MM.1S (cell line): ENCODE measurements at regions not wholly inside any gene's neighbourhood (a gene's known extent, or its start where the extent isn't known, plus 50 kb on each side); places are given as distances from the start of the nearest gene placed in this dataset.

Experiments used
- DNase-seq: peaks from one replicate; pipeline ENCODE4 v3.0.0-alpha.2; 2015
- H2AFZ ChIP-seq: fragments of 300-600 bp; sonication (generic); 2 replicates; pipeline ENCODE4 v1.6.0; 2016; ENCODE audit warnings: antibody characterized with exemption, low read length
- H3F3A ChIP-seq: fragments of 300-600 bp; sonication (generic); 2 replicates; pipeline ENCODE4 v1.6.1; 2016; ENCODE audit warnings: mild to moderate bottlenecking, antibody characterized with exemption, low read length, moderate library complexity, mixed read lengths; ENCODE audit not compliant: insufficient read depth
- H3K27ac ChIP-seq: fragments of 300-600 bp; sonication (generic); 2 replicates; pipeline ENCODE4 v1.5.1; 2016; ENCODE audit warnings: mild to moderate bottlenecking, low read length
- H3K27me3 ChIP-seq: fragments of 300-600 bp; sonication (generic); replicated peaks from 2 replicates; pipeline ENCODE4 v1.6.0; 2016; ENCODE audit warnings: low read length; ENCODE audit not compliant: insufficient read depth
- H3K36me3 ChIP-seq: fragments of 300-600 bp; sonication (generic); replicated peaks from 2 replicates; pipeline ENCODE4 v1.6.1; 2016; ENCODE audit warnings: mild to moderate bottlenecking, low read length, mixed read lengths; ENCODE audit not compliant: insufficient read depth
- H3K4me1 ChIP-seq: fragments of 300-600 bp; sonication (generic); 2 replicates; pipeline ENCODE4 v1.6.1; 2016; ENCODE audit warnings: low read length, mixed read lengths
- H3K4me2 ChIP-seq: fragments of 300-600 bp; sonication (generic); 2 replicates; pipeline ENCODE4 v1.6.0; 2016; ENCODE audit warnings: low read depth, low read length
- H3K4me3 ChIP-seq: fragments of 300-600 bp; sonication (generic); 2 replicates; pipeline ENCODE4 v1.5.1; 2016; ENCODE audit warnings: low read length, mixed read lengths
- H3K79me2 ChIP-seq: fragments of 300-600 bp; sonication (generic); 2 replicates; pipeline ENCODE4 v1.6.1; 2016; ENCODE audit warnings: mixed run types, low read length, mixed read lengths
- H3K9ac ChIP-seq: fragments of 300-600 bp; sonication (generic); 2 replicates; pipeline ENCODE4 v1.6.1; 2016; ENCODE audit warnings: low read length, mixed read lengths
- H3K9me2 ChIP-seq: fragments of 300-600 bp; sonication (generic); replicated peaks from 2 replicates; pipeline ENCODE4 v1.6.1; 2016; ENCODE audit warnings: mild to moderate bottlenecking, low read length, mixed read lengths; ENCODE audit not compliant: insufficient read depth
- H3K9me3 ChIP-seq: fragments of 300-600 bp; sonication (generic); replicated peaks from 2 replicates; pipeline ENCODE4 v1.6.1; 2016; ENCODE audit warnings: mild to moderate bottlenecking, low read length, mixed read lengths; ENCODE audit not compliant: insufficient read depth
- H4K20me1 ChIP-seq: fragments of 300-600 bp; sonication (generic); 2 replicates; pipeline ENCODE4 v1.6.1; 2016; ENCODE audit warnings: mild to moderate bottlenecking, low read length, moderate library complexity, mixed read lengths; ENCODE audit not compliant: insufficient read depth
- EZH2 ChIP-seq: fragments of 300-600 bp; sonication (generic); optimal IDR thresholded peaks from 2 replicates; pipeline ENCODE3; 2017; ENCODE audit warnings: low read depth, mild to moderate bottlenecking, antibody characterized with exemption, low read length, mixed read lengths
- EZH2phosphoT487 ChIP-seq: fragments of 300-600 bp; sonication (generic); IDR thresholded peaks from 2 replicates; pipeline ENCODE4 v1.6.1; 2018; ENCODE audit warnings: antibody characterized with exemption, low read length
- TF ChIP-seq, protein P1 (sequence below): fragments of 300-600 bp; sonication (generic); IDR thresholded peaks from 2 replicates; pipeline ENCODE4 v1.5.1; 2016; ENCODE audit warnings: antibody characterized with exemption, low read length, mixed read lengths

DNA sequence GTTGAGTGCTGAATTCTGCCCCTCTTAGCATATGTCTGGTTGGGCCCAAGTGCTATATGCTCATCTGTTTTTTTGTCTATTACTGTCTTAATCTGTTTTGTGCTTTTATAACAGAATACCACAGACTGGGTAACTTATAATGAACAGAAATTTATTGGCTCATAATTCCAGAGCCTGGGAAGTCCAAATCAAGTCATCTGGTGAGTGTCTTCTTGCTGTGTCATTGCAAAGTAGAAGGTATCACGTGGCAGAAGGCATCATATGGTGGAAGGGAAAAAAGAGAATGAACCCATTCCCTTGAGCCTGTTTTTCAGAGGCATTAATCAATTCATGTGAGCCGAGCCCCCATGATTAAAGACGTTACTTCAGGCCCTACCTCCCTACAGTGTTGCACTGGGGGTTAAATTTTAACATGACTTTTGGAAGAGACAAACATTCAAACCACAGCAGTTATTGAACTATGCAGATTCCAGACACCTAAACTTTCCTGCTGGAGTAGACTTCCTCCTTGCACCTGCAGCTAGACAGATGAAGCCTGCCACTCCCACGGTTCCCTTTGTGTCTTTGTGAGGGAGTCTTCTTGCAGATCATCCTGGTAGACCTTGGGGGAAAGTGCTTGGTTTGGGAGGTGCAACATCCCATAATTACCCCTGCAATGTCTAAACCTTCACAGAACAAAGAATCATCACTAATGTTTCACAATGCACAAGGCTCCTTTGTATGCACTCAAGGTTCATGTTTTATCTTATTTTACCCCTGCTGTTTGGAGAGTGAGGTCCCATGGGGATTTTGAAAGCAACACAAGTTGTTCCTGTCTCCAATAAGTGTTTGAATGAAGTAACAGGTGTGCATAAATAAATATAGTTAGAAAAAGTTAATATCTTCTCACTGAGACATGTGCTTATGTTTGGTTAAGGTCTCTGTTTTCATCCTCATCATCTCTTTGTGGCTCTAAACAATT is 64.7 kb upstream of the XCR1 start:
- Histone ChIP-seq H3K36me3 (no peaks in the 10 kb centered on the region), H3K27me3 (no peaks in the 10 kb centered on the region), H4K20me1 (no peaks in the 10 kb centered on the region), H3F3A (peaks cover 30% of the 10 kb centered on the region), H3K4me1 (peaks cover 73% of the 10 kb centered on the region), H3K27ac (peak overlapping the region; percentile 89), H3K79me2 (no peaks in the 10 kb centered on the region), H3K9ac (peak overlapping the region; percentile 52), H2AFZ (no peak overlapping the region), H3K4me3 (no peak overlapping the region), H3K4me2 (peak overlapping the region; percentile 44), H3K9me2 (no peaks in the 10 kb centered on the region), H3K9me3 (no peaks in the 10 kb centered on the region)
- TF ChIP-seq EZH2 (no peak), EZH2phosphoT487 (no peak)
- no peak for DNase-seq

DNA sequence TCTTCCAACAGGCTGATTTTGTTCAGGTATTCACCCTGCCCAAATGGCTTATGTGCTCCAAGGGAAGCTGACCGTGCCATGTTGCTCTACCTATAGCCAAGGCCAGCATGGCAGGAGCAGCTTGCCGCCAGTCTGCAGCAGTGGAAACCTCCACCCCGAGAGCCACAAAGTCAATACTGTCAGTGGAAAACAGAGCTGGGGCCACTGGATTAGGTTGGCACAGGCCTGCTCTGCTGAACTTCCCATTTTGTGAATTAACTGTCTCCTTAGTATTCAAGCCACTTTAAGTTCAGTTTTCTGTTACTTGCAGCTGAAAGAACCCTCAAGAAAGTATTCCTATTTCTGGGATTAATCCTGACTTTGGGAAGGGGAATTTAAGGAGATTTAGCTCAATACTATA is 63.8 kb upstream of the XCR1 start:
- TF ChIP-seq, protein P1, sequence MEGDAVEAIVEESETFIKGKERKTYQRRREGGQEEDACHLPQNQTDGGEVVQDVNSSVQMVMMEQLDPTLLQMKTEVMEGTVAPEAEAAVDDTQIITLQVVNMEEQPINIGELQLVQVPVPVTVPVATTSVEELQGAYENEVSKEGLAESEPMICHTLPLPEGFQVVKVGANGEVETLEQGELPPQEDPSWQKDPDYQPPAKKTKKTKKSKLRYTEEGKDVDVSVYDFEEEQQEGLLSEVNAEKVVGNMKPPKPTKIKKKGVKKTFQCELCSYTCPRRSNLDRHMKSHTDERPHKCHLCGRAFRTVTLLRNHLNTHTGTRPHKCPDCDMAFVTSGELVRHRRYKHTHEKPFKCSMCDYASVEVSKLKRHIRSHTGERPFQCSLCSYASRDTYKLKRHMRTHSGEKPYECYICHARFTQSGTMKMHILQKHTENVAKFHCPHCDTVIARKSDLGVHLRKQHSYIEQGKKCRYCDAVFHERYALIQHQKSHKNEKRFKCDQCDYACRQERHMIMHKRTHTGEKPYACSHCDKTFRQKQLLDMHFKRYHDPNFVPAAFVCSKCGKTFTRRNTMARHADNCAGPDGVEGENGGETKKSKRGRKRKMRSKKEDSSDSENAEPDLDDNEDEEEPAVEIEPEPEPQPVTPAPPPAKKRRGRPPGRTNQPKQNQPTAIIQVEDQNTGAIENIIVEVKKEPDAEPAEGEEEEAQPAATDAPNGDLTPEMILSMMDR = no peak
- TF ChIP-seq EZH2 (no peak), EZH2phosphoT487 (no peak)
- Histone ChIP-seq H3K27me3 (no peaks in the 10 kb centered on the region), H3K36me3 (no peaks in the 10 kb centered on the region), H3K9me2 (no peaks in the 10 kb centered on the region), H3K79me2 (no peaks in the 10 kb centered on the region), H4K20me1 (no peaks in the 10 kb centered on the region), H3K4me3 (no peak overlapping the region), H3F3A (peaks cover 29% of the 10 kb centered on the region), H3K4me1 (peaks cover 68% of the 10 kb centered on the region), H3K4me2 (no peak overlapping the region), H2AFZ (no peak overlapping the region), H3K9ac (peak overlapping the region; percentile 52; the same call in 1 of the 2 replicates), H3K27ac (peak overlapping the region; percentile 89; the same call in 1 of the 2 replicates), H3K9me3 (no peaks in the 10 kb centered on the region)
- no peak for DNase-seq

DNA sequence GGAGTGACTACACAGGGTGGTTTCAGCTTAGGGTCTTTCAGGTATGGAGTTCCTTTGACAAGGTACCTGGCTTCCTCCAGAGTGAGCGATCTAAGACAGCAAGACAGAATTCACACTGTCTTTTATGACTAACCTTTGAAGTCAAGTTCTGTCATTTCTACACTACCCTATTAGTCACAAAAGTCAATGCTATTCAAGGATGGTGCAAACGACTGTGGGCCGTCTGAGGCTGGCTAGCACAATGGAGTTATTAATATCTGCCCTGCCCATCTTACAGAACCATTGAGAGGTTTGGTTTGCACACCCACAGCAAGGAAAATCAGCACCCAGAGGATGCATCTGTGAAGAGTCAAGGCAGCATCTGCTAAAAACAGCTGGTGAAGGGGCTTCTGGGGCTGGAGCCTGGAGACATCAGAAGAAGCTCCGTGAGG is 62.9 kb upstream of the XCR1 start:
- H3K4me3 ChIP-seq = no peak overlapping the region
- H3K9me2 ChIP-seq = no peaks in the 10 kb centered on the region
- no peaks in the 10 kb centered on the region for H3K79me2 ChIP-seq
- H2AFZ ChIP-seq = no peak overlapping the region
- peaks cover 74% of the 10 kb centered on the region for H3K4me1 ChIP-seq
- H3K9me3 ChIP-seq = no peaks in the 10 kb centered on the region
- TF ChIP-seq EZH2phosphoT487 (no peak), EZH2 (no peak)
- TF ChIP-seq, protein P1 = no peak
- no peak for DNase-seq
- H3K27me3 ChIP-seq = no peaks in the 10 kb centered on the region
- H3K9ac ChIP-seq = no peak overlapping the region
- peaks cover 29% of the 10 kb centered on the region for H3F3A ChIP-seq
- H3K4me2 ChIP-seq = no peak overlapping the region
- H3K27ac ChIP-seq = no peak overlapping the region
- no peaks in the 10 kb centered on the region for H4K20me1 ChIP-seq
- H3K36me3 ChIP-seq = no peaks in the 10 kb centered on the region
